ENCODE measurements at regions not wholly inside any gene's neighbourhood (a gene's known extent, or its start where the extent isn't known, plus 50 kb on each side); places are given as distances from the start of the nearest gene placed in this dataset.

GRCh38 chr2:207394203-207394781 is 135.5 kb upstream of the CREB1 start:
- H3K36me3 ChIP-seq (ENCODE audit: control insufficient read depth, low read depth, low read length), result no peaks in the 10 kb centered on the region
- no peak overlapping the region for H3K27ac ChIP-seq (ENCODE audit: low read length)
- H3K9me3 ChIP-seq (ENCODE audit: control insufficient read depth, low read depth, low read length), result no peaks in the 10 kb centered on the region
- no peak overlapping the region for H3K9ac ChIP-seq (ENCODE audit: low read length)
- peaks cover 13% of the 10 kb centered on the region for H3K4me1 ChIP-seq (ENCODE audit: control insufficient read depth, low read depth, low read length)
- no peaks in the 10 kb centered on the region for H3K27me3 ChIP-seq (ENCODE audit: control insufficient read depth, insufficient read depth, low read length)
- no peak overlapping the region for H3K4me3 ChIP-seq (ENCODE audit: low read length)

- H3K27me3 ChIP-seq (ENCODE audit: control insufficient read depth, insufficient read depth, low read length), result no peaks in the 10 kb centered on the region
- no peak overlapping the region for H3K9ac ChIP-seq (ENCODE audit: low read length)
- no peaks in the 10 kb centered on the region for H3K36me3 ChIP-seq (ENCODE audit: control insufficient read depth, low read depth, low read length)
- H3K4me1 ChIP-seq (ENCODE audit: control insufficient read depth, low read depth, low read length), result peaks cover 16% of the 10 kb centered on the region
- no peak overlapping the region for H3K27ac ChIP-seq (ENCODE audit: low read length)
- no peak overlapping the region for H3K4me3 ChIP-seq (ENCODE audit: low read length)
- no peaks in the 10 kb centered on the region for H3K9me3 ChIP-seq (ENCODE audit: control insufficient read depth, low read depth, low read length)
Measured at GRCh38 chr2:207394812-207395534, 134.8 kb upstream of the CREB1 start.

- Histone ChIP-seq H3K27ac (ENCODE audit: low read length) (no peak overlapping the region), H3K36me3 (ENCODE audit: control insufficient read depth, low read depth, low read length) (no peaks in the 10 kb centered on the region), H3K4me1 (ENCODE audit: control insufficient read depth, low read depth, low read length) (peaks cover 16% of the 10 kb centered on the region), H3K9ac (ENCODE audit: low read length) (no peak overlapping the region), H3K27me3 (ENCODE audit: control insufficient read depth, insufficient read depth, low read length) (no peaks in the 10 kb centered on the region), H3K4me3 (ENCODE audit: low read length) (no peak overlapping the region), H3K9me3 (ENCODE audit: control insufficient read depth, low read depth, low read length) (no peaks in the 10 kb centered on the region)
Measured at GRCh38 chr2:207395535-207396251, 134.1 kb upstream of the CREB1 start.

DNA sequence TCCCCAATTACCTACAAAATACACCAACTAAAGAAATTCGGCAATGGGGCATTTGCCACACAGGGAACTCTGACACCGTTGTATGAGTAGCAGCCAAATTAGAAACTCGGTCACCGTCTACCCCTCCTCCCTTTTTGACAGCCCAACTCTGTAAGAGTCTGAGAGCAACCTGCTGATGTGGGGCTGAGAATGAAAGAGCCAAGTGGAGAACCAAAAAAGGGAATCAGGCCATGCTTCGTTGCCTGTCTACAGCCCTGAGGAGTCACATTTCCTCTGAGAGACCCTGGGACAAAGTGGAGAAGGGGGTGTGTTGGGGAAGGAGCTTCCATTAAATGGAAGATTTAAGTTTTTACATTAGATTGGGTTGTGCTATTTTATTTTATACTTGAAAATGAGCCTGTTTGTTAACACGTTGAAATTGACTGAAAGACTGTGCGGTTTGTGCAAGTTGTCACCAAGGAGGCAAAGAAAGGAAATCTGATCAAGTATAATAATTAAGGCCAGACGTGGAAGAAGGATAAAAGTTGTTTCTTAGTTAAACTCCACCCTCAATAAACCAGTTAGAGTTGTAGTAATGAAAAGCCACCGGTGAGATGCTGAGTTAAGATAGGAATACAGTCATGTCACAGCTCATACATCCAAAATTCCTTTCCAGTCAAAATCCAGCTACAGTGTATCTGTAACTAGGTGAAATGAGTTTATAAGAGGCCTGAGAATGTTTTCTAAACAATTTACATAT is 131.7 kb upstream of the CREB1 start:
- Histone ChIP-seq H3K9ac (ENCODE audit: low read length) (no peak overlapping the region), H3K36me3 (ENCODE audit: control insufficient read depth, low read depth, low read length) (no peaks in the 10 kb centered on the region), H3K9me3 (ENCODE audit: control insufficient read depth, low read depth, low read length) (no peaks in the 10 kb centered on the region), H3K4me1 (ENCODE audit: control insufficient read depth, low read depth, low read length) (peaks cover 21% of the 10 kb centered on the region), H3K27me3 (ENCODE audit: control insufficient read depth, insufficient read depth, low read length) (no peaks in the 10 kb centered on the region), H3K4me3 (ENCODE audit: low read length) (no peak overlapping the region), H3K27ac (ENCODE audit: low read length) (no peak overlapping the region)

GRCh38 chr2:207399301-207399700 is 130.5 kb upstream of the CREB1 start:
- no peak overlapping the region for H3K9ac ChIP-seq (ENCODE audit: low read length)
- H3K4me1 ChIP-seq (ENCODE audit: control insufficient read depth, low read depth, low read length), result peaks cover 21% of the 10 kb centered on the region
- H3K27ac ChIP-seq (ENCODE audit: low read length), result no peak overlapping the region
- no peaks in the 10 kb centered on the region for H3K36me3 ChIP-seq (ENCODE audit: control insufficient read depth, low read depth, low read length)
- no peaks in the 10 kb centered on the region for H3K9me3 ChIP-seq (ENCODE audit: control insufficient read depth, low read depth, low read length)
- no peak overlapping the region for H3K4me3 ChIP-seq (ENCODE audit: low read length)
- no peaks in the 10 kb centered on the region for H3K27me3 ChIP-seq (ENCODE audit: control insufficient read depth, insufficient read depth, low read length)

GRCh38 chr2:207401338-207401737 is 128.4 kb upstream of the CREB1 start:
- Histone ChIP-seq H3K27ac (ENCODE audit: low read length) (no peak overlapping the region), H3K4me3 (ENCODE audit: low read length) (no peak overlapping the region), H3K9me3 (ENCODE audit: control insufficient read depth, low read depth, low read length) (no peaks in the 10 kb centered on the region), H3K9ac (ENCODE audit: low read length) (no peak overlapping the region), H3K36me3 (ENCODE audit: control insufficient read depth, low read depth, low read length) (no peaks in the 10 kb centered on the region), H3K4me1 (ENCODE audit: control insufficient read depth, low read depth, low read length) (peaks cover 21% of the 10 kb centered on the region), H3K27me3 (ENCODE audit: control insufficient read depth, insufficient read depth, low read length) (no peaks in the 10 kb centered on the region)

GRCh38 chr2:207403141-207403540 is 126.6 kb upstream of the CREB1 start:
- Histone ChIP-seq H3K4me1 (ENCODE audit: control insufficient read depth, low read depth, low read length) (peaks cover 21% of the 10 kb centered on the region), H3K9me3 (ENCODE audit: control insufficient read depth, low read depth, low read length) (no peaks in the 10 kb centered on the region), H3K27me3 (ENCODE audit: control insufficient read depth, insufficient read depth, low read length) (no peaks in the 10 kb centered on the region), H3K36me3 (ENCODE audit: control insufficient read depth, low read depth, low read length) (no peaks in the 10 kb centered on the region), H3K27ac (ENCODE audit: low read length) (no peak overlapping the region), H3K4me3 (ENCODE audit: low read length) (no peak overlapping the region), H3K9ac (ENCODE audit: low read length) (no peak overlapping the region)

GRCh38 chr2:207403950-207404349 is 125.8 kb upstream of the CREB1 start:
- Histone ChIP-seq H3K9ac (ENCODE audit: low read length) (no peak overlapping the region), H3K27me3 (ENCODE audit: control insufficient read depth, insufficient read depth, low read length) (no peaks in the 10 kb centered on the region), H3K4me3 (ENCODE audit: low read length) (no peak overlapping the region), H3K4me1 (ENCODE audit: control insufficient read depth, low read depth, low read length) (peaks cover 25% of the 10 kb centered on the region), H3K9me3 (ENCODE audit: control insufficient read depth, low read depth, low read length) (no peaks in the 10 kb centered on the region), H3K36me3 (ENCODE audit: control insufficient read depth, low read depth, low read length) (no peaks in the 10 kb centered on the region), H3K27ac (ENCODE audit: low read length) (no peak overlapping the region)

GRCh38 chr2:207405150-207405549 is 124.6 kb upstream of the CREB1 start:
- H3K36me3 ChIP-seq (ENCODE audit: control insufficient read depth, low read depth, low read length), result no peaks in the 10 kb centered on the region
- no peaks in the 10 kb centered on the region for H3K27me3 ChIP-seq (ENCODE audit: control insufficient read depth, insufficient read depth, low read length)
- peaks cover 29% of the 10 kb centered on the region for H3K4me1 ChIP-seq (ENCODE audit: control insufficient read depth, low read depth, low read length)
- H3K9me3 ChIP-seq (ENCODE audit: control insufficient read depth, low read depth, low read length), result no peaks in the 10 kb centered on the region
- H3K4me3 ChIP-seq (ENCODE audit: low read length), result no peak overlapping the region
- no peak overlapping the region for H3K9ac ChIP-seq (ENCODE audit: low read length)
- no peak overlapping the region for H3K27ac ChIP-seq (ENCODE audit: low read length)

GRCh38 chr2:207408086-207408794 is 121.5 kb upstream of the CREB1 start:
- H3K4me3 ChIP-seq (ENCODE audit: low read length), result no peak overlapping the region
- no peaks in the 10 kb centered on the region for H3K27me3 ChIP-seq (ENCODE audit: control insufficient read depth, insufficient read depth, low read length)
- no peaks in the 10 kb centered on the region for H3K9me3 ChIP-seq (ENCODE audit: control insufficient read depth, low read depth, low read length)
- H3K4me1 ChIP-seq (ENCODE audit: control insufficient read depth, low read depth, low read length), result peaks cover 35% of the 10 kb centered on the region
- H3K36me3 ChIP-seq (ENCODE audit: control insufficient read depth, low read depth, low read length), result no peaks in the 10 kb centered on the region
- no peak overlapping the region for H3K27ac ChIP-seq (ENCODE audit: low read length)
- no peak overlapping the region for H3K9ac ChIP-seq (ENCODE audit: low read length)

DNA sequence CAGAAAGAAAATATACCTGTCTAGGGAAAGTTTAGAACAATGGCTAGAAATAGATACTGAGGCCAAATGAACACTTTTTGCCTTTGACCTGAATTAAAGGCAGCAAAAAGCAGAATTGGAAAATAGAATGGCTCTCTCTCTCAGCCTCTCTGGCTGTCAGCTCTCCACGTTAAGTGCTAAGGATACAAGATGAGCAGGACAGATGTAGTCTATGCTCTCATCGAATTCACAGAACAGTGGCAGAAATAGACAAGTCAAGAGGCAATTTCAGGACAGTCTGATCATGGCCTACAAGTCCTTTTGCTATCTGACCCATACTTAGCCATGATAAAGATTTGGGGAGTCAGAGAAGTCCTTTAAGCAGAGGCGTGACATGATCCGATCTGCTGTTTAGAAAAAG is 120.2 kb upstream of the CREB1 start:
- no peaks in the 10 kb centered on the region for H3K27me3 ChIP-seq (ENCODE audit: control insufficient read depth, insufficient read depth, low read length)
- peaks cover 35% of the 10 kb centered on the region for H3K4me1 ChIP-seq (ENCODE audit: control insufficient read depth, low read depth, low read length)
- no peaks in the 10 kb centered on the region for H3K9me3 ChIP-seq (ENCODE audit: control insufficient read depth, low read depth, low read length)
- H3K27ac ChIP-seq (ENCODE audit: low read length), result no peak overlapping the region
- H3K36me3 ChIP-seq (ENCODE audit: control insufficient read depth, low read depth, low read length), result no peaks in the 10 kb centered on the region
- no peak overlapping the region for H3K9ac ChIP-seq (ENCODE audit: low read length)
- H3K4me3 ChIP-seq (ENCODE audit: low read length), result no peak overlapping the region
